GM19452 (cell line): ENCODE measurements at regions not wholly inside any gene's neighbourhood (a gene's known extent, or its start where the extent isn't known, plus 50 kb on each side); places are given as distances from the start of the nearest gene placed in this dataset.

Source experiments
- ATAC-seq: cut with Tn5 transposase; IDR thresholded peaks from one replicate; pipeline ENCODE4 v1.9.1; 2021; ENCODE audit not compliant: unreplicated experiment

- no peak for ATAC-seq
Observed at GRCh38 chr1:29473161-29473855, 237.0 kb downstream of the PTPRU start.

- ATAC-seq, result no peak
Observed at GRCh38 chr1:29471487-29472313, 235.4 kb downstream of the PTPRU start.

GRCh38 chr1:29470788-29471119, 234.4 kb downstream of the PTPRU start:
- no peak for ATAC-seq

- ATAC-seq, result no peak
Observed at GRCh38 chr1:29470087-29470787, 233.9 kb downstream of the PTPRU start.

- no peak for ATAC-seq
Observed at GRCh38 chr1:29469457-29469856, 233.1 kb downstream of the PTPRU start.

GRCh38 chr1:29467989-29468900, 231.9 kb downstream of the PTPRU start:
- ATAC-seq, result no peak

- ATAC-seq, result no peak
Observed at GRCh38 chr1:29466258-29466657, 229.9 kb downstream of the PTPRU start.

- no peak for ATAC-seq
Observed at GRCh38 chr1:29465755-29466154, 229.4 kb downstream of the PTPRU start.

GRCh38 chr1:29462096-29462495, 225.8 kb downstream of the PTPRU start:
- no peak for ATAC-seq

GRCh38 chr1:29461115-29461739, 224.9 kb downstream of the PTPRU start:
- no peak for ATAC-seq

GRCh38 chr1:29460694-29461093, 224.4 kb downstream of the PTPRU start:
- ATAC-seq, result no peak

GRCh38 chr1:29460041-29460610, 223.8 kb downstream of the PTPRU start:
- no peak for ATAC-seq

- ATAC-seq, result no peak
Observed at GRCh38 chr1:29459620-29459945, 223.3 kb downstream of the PTPRU start.

GRCh38 chr1:29458737-29459619, 222.7 kb downstream of the PTPRU start:
- no peak for ATAC-seq

- no peak for ATAC-seq
Observed at GRCh38 chr1:29457496-29458368, 221.4 kb downstream of the PTPRU start.

- no peak for ATAC-seq
Observed at GRCh38 chr1:29456685-29457435, 220.5 kb downstream of the PTPRU start.

GRCh38 chr1:29455781-29456180, 219.5 kb downstream of the PTPRU start:
- ATAC-seq, result no peak
